Lung (tissue), 11 donors: ENCODE measurements at regions not wholly inside any gene's neighbourhood (a gene's known extent, or its start where the extent isn't known, plus 50 kb on each side); places are given as distances from the start of the nearest gene placed in this dataset.

Experiments used
- ATAC-seq: fragments of 200-7000 bp; cut with Tn5 transposase; one replicate; pipeline ENCODE4 v1.9.1; 2020; ENCODE audit warnings: moderate number of reproducible peaks; ENCODE audit not compliant: insufficient read depth, low FRiP score
- DNase-seq, 3 donors: peaks; one replicate each; pipeline ENCODE4 v3.0.0-alpha.2; 2013 to 2017
- H3K27ac ChIP-seq, 2 donors: one replicate each; pipeline ENCODE4 v1.5.1; 2013; ENCODE audit warnings: mild to moderate bottlenecking in 2 of 2, moderate library complexity in 2 of 2, control low read depth in 1 of 2, inconsistent platforms in 1 of 2, low read depth in 1 of 2, low read length in 1 of 2
- H3K27me3 ChIP-seq, 3 donors: one replicate each; pipeline ENCODE4 v1.5.1; 2013; ENCODE audit warnings: low read length in 2 of 3; ENCODE audit not compliant: control insufficient read depth in 3 of 3, insufficient read depth in 3 of 3
- H3K36me3 ChIP-seq, 4 donors: one replicate each; pipeline ENCODE4 v1.5.1; 2013; ENCODE audit warnings: low read length in 4 of 4, mild to moderate bottlenecking in 1 of 4, moderate library complexity in 1 of 4; ENCODE audit not compliant: control insufficient read depth in 4 of 4, insufficient read depth in 4 of 4
- H3K4me1 ChIP-seq, 5 donors: one replicate each; pipeline ENCODE4 v1.5.1; 2013; ENCODE audit warnings: low read length in 5 of 5, mild to moderate bottlenecking in 2 of 5, moderate library complexity in 1 of 5; ENCODE audit not compliant: control insufficient read depth in 5 of 5, insufficient read depth in 5 of 5
- H3K4me3 ChIP-seq: one replicate; pipeline ENCODE4 v1.5.1; 2013; ENCODE audit warnings: mild to moderate bottlenecking, control low read depth, moderate library complexity
- H3K9ac ChIP-seq, 2 donors: one replicate each; pipeline ENCODE4 v1.5.1; 2013; ENCODE audit warnings: low read length in 2 of 2, control low read depth in 1 of 2; ENCODE audit not compliant: insufficient read depth in 1 of 2
- H3K9me3 ChIP-seq, 4 donors: one replicate each; pipeline ENCODE4 v1.5.1; 2013; ENCODE audit warnings: low read length in 3 of 4, mild to moderate bottlenecking in 1 of 4, moderate library complexity in 1 of 4; ENCODE audit not compliant: control insufficient read depth in 4 of 4, insufficient read depth in 3 of 4
- WGBS, 2 donors: extraction: QIAGEN DNeasy Blood & Tissue Kit; methylation state at CpG; one replicate each; pipeline ENCODE4 v1.1.7; 2013; 5-methylcytosine and 5-hydroxymethylcytosine counted together
- TF ChIP-seq, protein P1 (sequence below): IDR thresholded peaks from 2 replicates; pipeline ENCODE4 v1.5.1; 2012; ENCODE audit warnings: mild to moderate bottlenecking; ENCODE audit errors: control extremely low read depth, extremely low read depth
- donor health status: control.
- donor health status: control.
- donor health status: Bipolar disorder and iron deficiency.
- donor health status: healthy.
- donor health status: DM: yes; HTN: yes; CAD: no.

DNA sequence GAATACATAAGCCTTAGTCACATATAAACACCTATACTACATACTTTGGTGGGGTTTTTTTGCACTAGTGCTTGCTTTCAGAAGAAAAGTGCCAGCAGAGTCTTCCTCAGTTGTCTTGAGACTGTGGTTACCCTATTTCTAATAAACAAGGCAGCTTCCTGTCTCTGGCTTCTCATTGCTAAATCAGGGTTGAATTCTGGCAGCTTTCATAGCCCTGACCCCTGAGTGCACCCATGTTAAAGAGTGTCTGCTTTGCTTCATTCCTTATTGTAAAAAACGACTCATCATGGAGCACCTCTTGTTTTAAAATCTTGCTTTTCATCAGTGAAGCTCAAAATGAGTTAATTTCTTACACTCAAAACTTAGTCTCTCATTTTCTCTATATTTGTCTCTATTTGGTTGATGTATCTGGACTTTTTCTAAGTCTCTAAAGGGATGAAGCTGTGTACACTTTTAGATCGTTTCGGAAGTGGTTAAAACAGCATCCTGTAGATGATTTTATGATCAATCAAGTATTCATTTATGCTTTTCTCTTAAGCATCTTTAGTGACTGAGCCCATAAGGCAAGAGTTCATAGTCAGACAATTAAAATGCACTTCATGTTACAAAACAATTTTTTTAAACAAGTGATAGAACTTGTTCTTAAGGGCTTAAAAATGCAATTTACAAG is 72.1 kb downstream of the KLF12 start:
- no peak overlapping the region for H3K4me3 ChIP-seq
- no peaks in the 10 kb centered on the region for H3K9me3 ChIP-seq
- ATAC-seq (no peak), DNase-seq (peak; percentile 42 to 83 (median 72))
- no peaks in the 10 kb centered on the region for H3K36me3 ChIP-seq
- TF ChIP-seq, protein P1, sequence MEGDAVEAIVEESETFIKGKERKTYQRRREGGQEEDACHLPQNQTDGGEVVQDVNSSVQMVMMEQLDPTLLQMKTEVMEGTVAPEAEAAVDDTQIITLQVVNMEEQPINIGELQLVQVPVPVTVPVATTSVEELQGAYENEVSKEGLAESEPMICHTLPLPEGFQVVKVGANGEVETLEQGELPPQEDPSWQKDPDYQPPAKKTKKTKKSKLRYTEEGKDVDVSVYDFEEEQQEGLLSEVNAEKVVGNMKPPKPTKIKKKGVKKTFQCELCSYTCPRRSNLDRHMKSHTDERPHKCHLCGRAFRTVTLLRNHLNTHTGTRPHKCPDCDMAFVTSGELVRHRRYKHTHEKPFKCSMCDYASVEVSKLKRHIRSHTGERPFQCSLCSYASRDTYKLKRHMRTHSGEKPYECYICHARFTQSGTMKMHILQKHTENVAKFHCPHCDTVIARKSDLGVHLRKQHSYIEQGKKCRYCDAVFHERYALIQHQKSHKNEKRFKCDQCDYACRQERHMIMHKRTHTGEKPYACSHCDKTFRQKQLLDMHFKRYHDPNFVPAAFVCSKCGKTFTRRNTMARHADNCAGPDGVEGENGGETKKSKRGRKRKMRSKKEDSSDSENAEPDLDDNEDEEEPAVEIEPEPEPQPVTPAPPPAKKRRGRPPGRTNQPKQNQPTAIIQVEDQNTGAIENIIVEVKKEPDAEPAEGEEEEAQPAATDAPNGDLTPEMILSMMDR = no peak
- H3K9ac ChIP-seq = peak overlapping the region in 1 of 2 donors; percentile 3
- no peaks in the 10 kb centered on the region for H3K27me3 ChIP-seq
- peak overlapping the region in 1 of 2 donors; percentile 94 for H3K27ac ChIP-seq
- H3K4me1 ChIP-seq = peaks cover 0 to 44% (median 14%) of the 10 kb centered on the region in 5 donors
- 46 to 50% methylated on average over 3 of the region's 3 CpGs for WGBS, 2 donors

DNA sequence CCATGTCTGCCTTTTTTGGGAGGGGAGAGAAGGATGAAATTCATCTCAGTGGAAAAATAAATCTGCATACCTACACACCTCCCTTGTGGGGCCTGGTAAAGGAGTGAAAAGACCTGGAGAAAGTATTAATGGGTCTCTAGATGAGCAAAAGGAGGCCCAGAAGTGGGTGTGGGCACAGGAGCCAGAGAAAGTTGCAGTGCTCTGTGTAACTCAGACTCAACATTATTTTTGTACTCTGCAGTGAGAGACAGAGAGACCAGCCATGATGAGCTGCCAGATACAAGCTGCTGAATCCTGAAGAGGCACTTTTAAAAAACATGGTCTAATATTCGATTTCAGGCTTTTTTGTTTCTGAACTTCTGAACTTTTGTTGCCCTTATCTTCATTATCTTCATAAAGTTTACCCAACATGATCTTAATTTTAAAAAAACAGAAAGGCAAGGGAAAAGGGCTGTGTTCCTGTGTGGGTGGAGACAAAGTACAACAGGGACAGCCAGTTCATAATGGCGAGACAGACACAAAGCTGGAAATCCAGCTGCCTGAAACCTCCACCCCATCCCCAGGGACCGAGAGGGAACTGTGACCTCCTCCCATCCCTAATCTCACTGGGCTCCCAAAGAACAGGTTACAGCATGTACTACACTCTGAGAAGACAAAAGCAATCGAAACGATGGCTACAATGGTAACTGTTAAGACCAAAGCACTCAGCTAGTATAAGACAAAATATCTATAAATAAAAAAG is 77.2 kb downstream of the KLF12 start:
- Histone ChIP-seq H3K27me3 (no peaks in the 10 kb centered on the region), H3K4me1 (peaks cover 0 to 21% (median 8%) of the 10 kb centered on the region in 5 donors), H3K27ac (peak overlapping the region in 1 of 2 donors; percentile 90), H3K36me3 (no peaks in the 10 kb centered on the region), H3K9ac (no peak overlapping the region), H3K4me3 (no peak overlapping the region), H3K9me3 (no peaks in the 10 kb centered on the region)
- ATAC-seq = no peak
- peak in 2 of 3 donors; percentile 29 to 49 for DNase-seq
- 64 to 81% methylated on average over 5 of the region's 5 CpGs for WGBS, 2 donors
- TF ChIP-seq, protein P1 = no peak

DNA sequence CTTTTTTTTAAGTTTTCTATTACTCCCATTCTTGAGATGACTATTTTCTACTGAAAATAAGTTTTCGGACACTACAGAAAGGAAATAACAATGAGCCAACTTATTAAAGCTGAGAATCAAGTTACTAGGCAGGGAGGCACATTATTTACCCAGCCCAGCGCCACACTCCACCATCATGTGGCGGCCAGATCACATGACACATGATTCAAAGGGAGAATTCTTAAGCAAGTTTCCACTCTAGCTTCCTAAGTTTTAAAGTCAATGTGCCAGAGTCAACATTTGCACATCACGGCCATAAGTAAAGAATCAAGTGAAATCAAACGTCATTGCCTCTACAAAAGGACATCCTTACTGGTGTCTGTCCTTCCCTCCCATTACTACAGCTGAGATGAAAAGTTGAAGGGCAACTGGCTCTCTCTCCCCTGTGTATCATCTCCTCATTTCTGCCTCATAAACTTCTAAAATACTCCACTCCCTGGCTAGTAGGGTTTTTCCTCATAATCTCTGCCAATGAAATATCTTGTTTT is 81.7 kb downstream of the KLF12 start:
- H3K27ac ChIP-seq = no peak overlapping the region
- WGBS, 2 donors = 82 to 86% methylated on average over 5 of the region's 5 CpGs

More for the DNA sequence above, 81.7 kb downstream of the KLF12 start:
- Histone ChIP-seq H3K9ac (no peak overlapping the region), H3K27me3 (no peaks in the 10 kb centered on the region), H3K9me3 (no peaks in the 10 kb centered on the region), H3K4me1 (peaks cover 3 to 30% (median 15%) of the 10 kb centered on the region in 5 donors), H3K4me3 (no peak overlapping the region), H3K36me3 (no peaks in the 10 kb centered on the region)
- DNase-seq = peak; percentile 47 to 74 (median 59)
- TF ChIP-seq, protein P1 = no peak
- no peak for ATAC-seq
